SK-N-MC (cell line): ENCODE measurements at regions not wholly inside any gene's neighbourhood (a gene's known extent, or its start where the extent isn't known, plus 50 kb on each side); places are given as distances from the start of the nearest gene placed in this dataset.

Experiments
- EZH2 ChIP-seq: fragments of 200-600 bp; sonication (generic); IDR thresholded peaks from one replicate; pipeline ENCODE4 v1.6.1; 2017; ENCODE audit warnings: antibody characterized with exemption
- FOXP2 ChIP-seq: optimal IDR thresholded peaks from 2 replicates; pipeline ENCODE3; 2011; ENCODE audit warnings: mild to moderate bottlenecking, moderate library complexity; ENCODE audit not compliant: insufficient read depth; ENCODE audit errors: extremely low read length, control extremely low read depth
- POLR2AphosphoS5 ChIP-seq: IDR thresholded peaks from 2 replicates; pipeline ENCODE4 v1.6.1; 2012; ENCODE audit warnings: mild to moderate bottlenecking, low read depth, low read length, borderline replicate concordance

DNA sequence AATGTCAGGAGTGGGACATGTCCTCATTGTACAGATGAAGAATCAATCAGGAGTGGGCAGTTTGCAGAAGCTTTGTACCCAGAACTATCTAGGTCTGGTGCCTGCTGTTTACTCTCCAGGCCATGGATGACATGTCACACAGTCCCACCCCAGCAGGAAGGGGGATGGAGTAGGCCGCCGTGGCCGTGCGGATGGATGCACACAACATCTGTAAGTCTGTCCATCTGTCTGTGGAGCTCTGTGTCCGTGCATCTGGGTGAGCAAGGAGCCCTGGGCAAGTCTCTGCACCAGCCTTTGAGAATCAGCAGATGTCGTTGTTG is 311.5 kb upstream of the IRX4 start:
- no peak for TF ChIP-seq EZH2
- no peak for TF ChIP-seq FOXP2
- TF ChIP-seq POLR2AphosphoS5: no peak
